Mucosa of stomach (tissue), 1 donor: ENCODE measurements at regions not wholly inside any gene's neighbourhood (a gene's known extent, or its start where the extent isn't known, plus 50 kb on each side); places are given as distances from the start of the nearest gene placed in this dataset.
"Not testable (repeated sequence)": the region's sequence is repeated elsewhere in the genome, so short reads cannot be mapped to it uniquely, and the experiment has no call there.

Experiments used
- H3K27me3 ChIP-seq: one replicate; pipeline ENCODE4 v1.7.0; 2013; ENCODE audit warnings: mild to moderate bottlenecking, low read length; ENCODE audit not compliant: control insufficient read depth, insufficient read depth
- H3K36me3 ChIP-seq: one replicate; pipeline ENCODE4 v1.7.0; 2013; ENCODE audit warnings: low read length; ENCODE audit not compliant: control insufficient read depth, insufficient read depth
- H3K4me1 ChIP-seq: one replicate; pipeline ENCODE4 v1.7.0; 2013; ENCODE audit warnings: mild to moderate bottlenecking, low read length; ENCODE audit not compliant: control insufficient read depth, insufficient read depth
- H3K4me3 ChIP-seq: one replicate; pipeline ENCODE4 v1.7.0; 2013; ENCODE audit warnings: low read length
- H3K9ac ChIP-seq: one replicate; pipeline ENCODE4 v1.7.0; 2013; ENCODE audit warnings: mild to moderate bottlenecking, low read length, moderate library complexity
- H3K9me3 ChIP-seq: one replicate; pipeline ENCODE4 v1.7.0; 2013; ENCODE audit warnings: mild to moderate bottlenecking, low read length, moderate library complexity; ENCODE audit not compliant: control insufficient read depth
- donor health status: Pancreatic carcinoma.

DNA sequence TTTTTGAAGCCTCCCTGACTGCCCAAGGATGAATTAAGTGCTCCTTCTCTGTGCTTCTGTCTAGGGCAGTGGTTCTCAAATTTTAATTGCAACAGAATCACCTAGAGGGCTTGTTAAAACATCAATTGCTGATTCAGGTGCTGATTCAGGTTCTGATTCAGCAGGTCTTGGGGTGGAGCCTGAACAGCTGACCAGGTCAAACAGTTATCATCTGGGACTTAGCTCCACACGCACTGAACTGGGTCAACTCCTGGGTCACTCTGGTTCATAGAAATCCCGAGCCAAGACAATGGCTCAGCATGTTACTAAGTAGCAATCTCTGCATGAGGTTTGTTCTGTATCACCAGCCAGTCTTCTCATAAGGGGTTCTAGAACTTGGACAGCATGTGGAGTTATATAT is 192.3 kb downstream of the GJA1 start:
- H3K27me3 ChIP-seq, result no peaks in the 10 kb centered on the region
- no peaks in the 10 kb centered on the region for H3K9me3 ChIP-seq
- H3K4me3 ChIP-seq, result no peak overlapping the region
- H3K4me1 ChIP-seq, result no peaks in the 10 kb centered on the region
- no peaks in the 10 kb centered on the region for H3K36me3 ChIP-seq
- no peak overlapping the region for H3K9ac ChIP-seq

DNA sequence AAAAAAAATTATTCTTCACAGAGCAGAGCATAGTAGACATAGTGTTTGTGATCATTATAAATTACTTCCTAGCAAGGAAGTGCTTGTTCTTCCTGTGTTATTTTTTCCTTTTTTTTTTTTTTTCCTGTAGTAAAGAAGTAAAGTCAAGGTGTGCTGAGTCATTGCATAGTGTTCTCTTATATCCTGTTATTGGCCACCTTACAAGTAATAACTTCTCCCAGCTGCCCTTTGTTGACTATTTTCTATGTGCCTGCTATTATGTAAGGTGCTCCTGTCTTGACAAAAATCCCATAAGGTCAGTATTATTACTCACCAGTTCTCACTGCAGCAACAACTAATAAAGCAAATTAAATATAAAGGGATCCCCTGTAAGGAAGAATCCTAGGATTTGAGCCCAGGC is 195.3 kb downstream of the GJA1 start:
- Histone ChIP-seq H3K27me3 (no peaks in the 10 kb centered on the region), H3K4me3 (no peak overlapping the region), H3K36me3 (no peaks in the 10 kb centered on the region), H3K9ac (no peak overlapping the region), H3K9me3 (no peaks in the 10 kb centered on the region), H3K4me1 (no peaks in the 10 kb centered on the region)

DNA sequence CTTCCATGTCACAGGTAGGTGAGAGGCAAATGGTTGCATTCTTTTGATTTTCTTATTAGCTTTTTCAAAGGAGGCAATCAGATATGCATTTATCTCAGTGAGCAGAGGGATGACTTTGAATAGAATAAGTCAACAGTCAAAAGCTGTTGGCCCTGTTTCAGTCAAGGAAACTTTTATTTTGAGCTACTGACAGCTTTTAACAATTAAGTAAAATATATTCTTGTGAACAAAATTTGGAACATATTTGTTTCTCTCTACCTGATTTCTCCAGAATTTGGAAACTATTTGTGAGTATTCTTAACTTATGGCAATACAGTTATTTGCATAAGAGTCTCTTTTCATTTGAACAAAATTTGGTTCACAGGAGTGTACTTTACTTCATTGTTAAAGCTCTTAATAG is 196.3 kb downstream of the GJA1 start:
- H3K9ac ChIP-seq, H3K9me3 ChIP-seq, H3K4me3 ChIP-seq, H3K36me3 ChIP-seq, H3K4me1 ChIP-seq, H3K27me3 ChIP-seq: not testable (repeated sequence)

DNA sequence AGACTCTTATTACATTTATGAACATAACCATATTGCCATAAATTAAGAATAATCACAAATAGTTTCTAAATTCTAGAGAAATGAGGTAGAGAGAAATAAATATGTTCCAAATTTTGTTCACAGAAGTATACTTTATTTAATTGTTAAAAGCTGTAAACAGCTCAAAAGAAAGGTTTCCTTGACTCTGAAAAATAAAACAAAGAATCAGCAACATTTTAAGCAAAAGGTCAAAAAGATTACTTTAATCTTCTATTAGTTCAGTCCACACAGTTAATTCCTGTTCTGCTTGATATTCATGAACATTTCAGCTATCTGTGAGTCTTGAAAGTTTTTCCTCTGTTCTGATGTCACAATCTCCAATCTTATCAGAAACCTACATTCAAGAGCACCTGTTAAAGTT is 197.9 kb downstream of the GJA1 start:
- Histone ChIP-seq H3K4me1 (no peaks in the 10 kb centered on the region), H3K4me3 (no peak overlapping the region), H3K36me3 (no peaks in the 10 kb centered on the region), H3K9me3 (no peaks in the 10 kb centered on the region), H3K27me3 (no peaks in the 10 kb centered on the region), H3K9ac (no peak overlapping the region)

DNA sequence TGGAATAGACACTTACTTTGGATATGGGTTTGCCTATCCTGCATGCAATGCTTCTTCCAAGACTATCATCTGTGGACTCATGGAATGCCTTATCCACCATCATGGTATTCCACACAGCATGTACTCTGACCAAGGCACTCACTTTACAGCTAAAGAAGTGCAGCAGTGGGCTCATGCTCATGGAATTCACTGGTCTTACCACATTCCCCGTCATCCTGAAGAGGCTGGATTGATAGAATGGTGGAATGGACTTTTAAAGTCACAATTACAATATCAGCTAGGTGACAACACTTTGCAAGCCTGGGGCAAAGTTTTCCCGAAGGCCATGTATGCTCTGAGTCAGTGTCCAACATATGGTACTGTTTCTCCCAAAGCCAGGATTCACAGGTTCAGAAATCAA is 199.1 kb downstream of the GJA1 start:
- not testable (repeated sequence) for H3K4me3 ChIP-seq, H3K36me3 ChIP-seq, H3K27me3 ChIP-seq, H3K9me3 ChIP-seq, H3K4me1 ChIP-seq, H3K9ac ChIP-seq

DNA sequence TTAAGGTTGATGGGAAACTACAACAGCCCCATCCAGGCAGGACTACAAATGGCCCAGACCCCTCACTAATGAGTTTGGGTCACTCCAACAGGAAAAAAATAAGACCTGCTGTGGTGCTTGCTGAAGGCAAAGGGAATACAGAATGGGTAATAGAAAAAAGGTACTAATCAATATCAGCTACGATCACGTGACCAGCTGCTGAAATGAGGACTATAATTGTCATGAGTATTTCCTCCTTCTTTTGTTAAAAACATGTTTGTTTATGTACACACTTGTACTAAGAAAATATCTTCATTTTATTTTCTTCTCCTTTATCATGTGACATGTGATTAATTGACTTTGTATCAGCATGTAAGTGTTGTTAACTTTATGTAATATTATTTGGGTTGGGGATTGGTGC is 199.9 kb downstream of the GJA1 start:
- no peaks in the 10 kb centered on the region for H3K27me3 ChIP-seq
- H3K4me1 ChIP-seq, result no peaks in the 10 kb centered on the region
- H3K36me3 ChIP-seq, result no peaks in the 10 kb centered on the region
- H3K4me3 ChIP-seq, result no peak overlapping the region
- H3K9ac ChIP-seq, result no peak overlapping the region
- H3K9me3 ChIP-seq, result no peaks in the 10 kb centered on the region

DNA sequence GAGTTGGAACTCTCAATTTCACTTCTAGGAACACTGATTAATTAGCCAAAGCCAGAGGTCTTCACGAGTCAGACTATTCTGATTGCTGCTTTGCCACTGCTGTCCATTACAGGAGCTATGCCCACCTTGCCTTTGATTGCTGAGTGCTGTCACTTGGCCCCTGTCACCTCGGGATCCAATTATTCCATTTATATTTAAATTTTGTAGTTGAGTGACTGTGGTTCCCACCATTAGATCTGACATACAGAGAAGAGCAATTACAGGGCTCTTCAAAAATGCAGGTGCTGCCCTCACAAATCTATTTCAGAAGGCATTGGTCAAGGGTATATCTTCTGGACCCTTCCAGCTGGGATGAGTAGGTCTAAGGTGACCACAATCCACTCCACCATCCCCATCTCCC is 200.8 kb downstream of the GJA1 start:
- not testable (repeated sequence) for H3K9ac ChIP-seq, H3K4me1 ChIP-seq, H3K27me3 ChIP-seq, H3K36me3 ChIP-seq, H3K4me3 ChIP-seq, H3K9me3 ChIP-seq

DNA sequence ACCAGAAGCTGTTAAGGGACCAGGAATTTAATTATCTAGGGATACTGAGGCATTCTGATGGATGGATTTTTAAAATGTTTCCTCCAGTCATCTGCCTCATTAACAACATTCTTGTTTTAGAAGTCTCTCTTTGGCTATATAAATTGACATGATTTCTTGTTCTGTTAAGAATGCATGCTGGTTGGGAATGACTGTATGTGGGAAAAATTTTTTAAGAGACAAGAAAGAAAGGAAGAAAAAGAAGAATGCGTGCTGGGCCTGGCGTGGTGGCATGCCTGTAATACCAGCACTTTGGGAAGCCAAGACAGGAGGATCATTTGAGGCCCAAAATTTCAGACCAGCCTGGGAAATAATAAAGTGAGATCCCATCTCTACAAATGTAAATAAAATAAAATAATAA is 203.6 kb downstream of the GJA1 start:
- Histone ChIP-seq H3K9ac (no peak overlapping the region), H3K4me1 (no peaks in the 10 kb centered on the region), H3K9me3 (no peaks in the 10 kb centered on the region), H3K27me3 (no peaks in the 10 kb centered on the region), H3K4me3 (no peak overlapping the region), H3K36me3 (no peaks in the 10 kb centered on the region)

DNA sequence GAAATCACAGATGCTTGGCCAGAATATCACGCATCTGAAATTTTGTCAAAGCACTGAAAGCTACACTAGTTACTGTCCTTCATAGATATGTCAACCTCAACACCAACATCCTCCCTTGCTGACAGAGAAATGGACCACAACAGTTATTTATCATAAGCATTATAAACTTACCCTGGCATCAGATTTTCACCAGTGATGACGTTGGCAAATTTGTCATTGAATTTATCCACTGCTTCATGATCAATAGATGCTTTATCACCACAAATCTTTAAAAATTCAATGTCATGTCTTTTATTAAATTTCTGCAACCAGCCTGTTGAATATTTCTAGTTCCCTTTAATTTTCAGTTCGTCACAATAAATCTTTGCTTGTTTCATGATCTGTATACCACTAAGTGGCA is 205.7 kb downstream of the GJA1 start:
- Histone ChIP-seq H3K36me3 (no peaks in the 10 kb centered on the region), H3K4me3 (no peak overlapping the region), H3K27me3 (no peaks in the 10 kb centered on the region), H3K4me1 (no peaks in the 10 kb centered on the region), H3K9me3 (no peaks in the 10 kb centered on the region), H3K9ac (no peak overlapping the region)

DNA sequence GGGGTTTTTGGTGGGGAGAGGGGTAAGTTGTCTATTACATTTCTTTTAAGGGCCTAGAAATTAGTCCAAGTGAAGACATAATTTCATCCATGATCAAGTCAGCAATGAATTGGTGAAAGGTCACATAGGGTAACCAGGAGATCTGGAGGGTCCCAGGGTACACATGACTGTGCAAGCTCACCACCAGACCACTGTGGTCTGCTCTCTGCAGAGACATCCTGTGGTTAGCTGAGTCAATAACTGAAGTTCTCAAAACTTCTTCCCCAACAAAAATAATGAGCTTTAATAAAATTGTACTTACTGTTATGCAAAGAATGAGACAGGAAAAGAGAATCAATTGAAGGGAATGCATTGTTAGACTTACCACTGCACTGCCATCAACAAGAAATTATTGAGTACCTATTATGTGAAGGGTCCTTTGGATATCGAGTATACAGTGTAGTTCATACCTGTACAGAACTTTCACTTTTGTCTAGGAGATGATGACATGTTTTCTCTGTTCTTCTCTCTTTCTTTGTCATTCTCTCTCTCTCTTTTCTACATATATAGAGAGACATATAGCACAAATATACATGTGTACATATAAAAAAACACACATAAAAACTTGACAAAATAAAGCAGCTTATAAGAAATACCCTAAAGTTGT is 209.8 kb downstream of the GJA1 start:
- H3K27me3 ChIP-seq, result no peaks in the 10 kb centered on the region
- H3K36me3 ChIP-seq, result no peaks in the 10 kb centered on the region
- H3K9ac ChIP-seq, result no peak overlapping the region
- H3K4me1 ChIP-seq, result no peaks in the 10 kb centered on the region
- H3K9me3 ChIP-seq, result no peaks in the 10 kb centered on the region
- no peak overlapping the region for H3K4me3 ChIP-seq

DNA sequence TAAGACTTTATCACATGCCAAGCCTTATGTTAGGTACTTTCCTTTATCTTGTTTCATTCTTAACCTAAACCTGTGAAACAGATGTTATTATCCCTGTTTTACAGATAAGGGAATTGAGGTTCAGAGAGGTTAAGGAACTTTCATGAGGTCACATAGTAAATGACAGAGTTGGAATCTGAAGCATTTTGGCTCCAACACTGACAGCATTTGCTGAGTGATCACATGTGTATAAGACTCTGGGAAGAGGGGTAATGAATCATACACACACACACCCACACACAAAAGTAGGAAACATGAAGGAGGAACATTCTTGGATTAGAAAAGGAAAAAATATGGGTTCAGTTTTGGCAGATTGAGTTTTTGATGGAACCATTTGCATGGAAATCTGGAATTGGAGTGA is 212.5 kb downstream of the GJA1 start:
- Histone ChIP-seq H3K9ac (no peak overlapping the region), H3K27me3 (no peaks in the 10 kb centered on the region), H3K4me3 (no peak overlapping the region), H3K4me1 (no peaks in the 10 kb centered on the region), H3K9me3 (no peaks in the 10 kb centered on the region), H3K36me3 (no peaks in the 10 kb centered on the region)

DNA sequence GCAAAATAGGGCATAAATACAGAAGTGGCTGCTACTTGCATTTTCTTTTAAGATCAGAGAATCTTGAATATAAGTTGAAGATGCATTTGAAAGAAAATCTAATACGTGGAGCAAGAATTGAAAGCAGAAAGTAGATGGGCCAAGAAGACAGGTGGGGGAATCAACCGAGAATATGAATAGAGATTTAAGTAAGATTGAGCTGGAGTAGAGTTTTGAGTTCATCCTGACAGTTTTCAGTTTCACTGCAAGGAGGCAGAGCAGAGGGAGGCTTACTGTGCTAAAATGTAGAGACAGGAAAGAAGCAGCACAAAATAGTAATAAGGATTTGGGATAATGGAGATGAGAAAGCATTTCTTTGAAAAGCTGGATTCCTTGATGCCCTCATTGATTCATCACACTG is 214.5 kb downstream of the GJA1 start:
- no peaks in the 10 kb centered on the region for H3K9me3 ChIP-seq
- no peak overlapping the region for H3K4me3 ChIP-seq
- no peaks in the 10 kb centered on the region for H3K36me3 ChIP-seq
- no peak overlapping the region for H3K9ac ChIP-seq
- no peaks in the 10 kb centered on the region for H3K4me1 ChIP-seq
- no peaks in the 10 kb centered on the region for H3K27me3 ChIP-seq

DNA sequence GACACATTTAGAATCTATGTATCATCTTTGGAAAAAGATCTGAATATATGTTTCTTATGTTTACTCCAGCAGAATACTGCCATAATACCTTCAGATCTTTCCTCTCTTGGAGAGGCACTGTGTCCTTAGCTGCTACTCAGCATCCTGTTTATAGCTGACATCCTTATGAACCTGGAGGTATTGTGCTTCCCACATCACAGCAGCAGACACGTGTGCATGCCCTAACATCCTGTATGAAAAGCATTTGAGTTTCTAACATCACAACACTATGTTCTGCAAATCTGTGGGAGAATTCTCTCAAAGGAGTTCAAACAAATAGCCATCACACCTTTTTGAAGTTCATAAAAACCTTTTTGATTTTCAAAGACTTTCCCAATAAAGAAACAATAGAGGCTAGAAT is 216.0 kb downstream of the GJA1 start:
- Histone ChIP-seq H3K4me3 (no peak overlapping the region), H3K9ac (no peak overlapping the region), H3K9me3 (no peaks in the 10 kb centered on the region), H3K27me3 (no peaks in the 10 kb centered on the region), H3K4me1 (no peaks in the 10 kb centered on the region), H3K36me3 (no peaks in the 10 kb centered on the region)
